ENCODE measurements at regions not wholly inside any gene's neighbourhood (a gene's known extent, or its start where the extent isn't known, plus 50 kb on each side); places are given as distances from the start of the nearest gene placed in this dataset.

DNA sequence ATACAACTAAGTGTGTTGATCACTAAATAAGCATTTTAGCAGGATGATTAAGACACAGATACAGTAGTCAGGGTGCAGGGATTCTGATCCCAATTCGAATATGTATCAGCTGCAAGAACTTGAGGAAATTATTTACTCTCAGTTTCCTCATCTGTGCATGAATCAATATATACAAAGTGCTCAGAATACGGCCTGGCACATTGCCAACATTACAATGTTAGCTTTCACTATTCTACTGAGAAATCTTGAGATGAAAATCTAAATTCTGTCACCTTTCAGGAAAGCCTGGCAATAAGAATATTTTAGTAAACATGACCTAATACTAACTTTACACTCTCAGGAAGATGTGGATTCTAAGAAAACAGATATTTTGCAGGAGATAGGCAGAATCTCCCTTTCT lies 1001.6 kb upstream of the IGFBP7 start:
- Histone ChIP-seq H3K27me3 (no peaks in the 10 kb centered on the region), H3K36me3 (no peaks in the 10 kb centered on the region), H3K4me3 (no peak overlapping the region), H3K4me1 (no peaks in the 10 kb centered on the region), H3K27ac (no peak overlapping the region), H3K9me3 (replicated peaks) (no peaks in the 10 kb centered on the region)
- DNase-seq: no peak

DNA sequence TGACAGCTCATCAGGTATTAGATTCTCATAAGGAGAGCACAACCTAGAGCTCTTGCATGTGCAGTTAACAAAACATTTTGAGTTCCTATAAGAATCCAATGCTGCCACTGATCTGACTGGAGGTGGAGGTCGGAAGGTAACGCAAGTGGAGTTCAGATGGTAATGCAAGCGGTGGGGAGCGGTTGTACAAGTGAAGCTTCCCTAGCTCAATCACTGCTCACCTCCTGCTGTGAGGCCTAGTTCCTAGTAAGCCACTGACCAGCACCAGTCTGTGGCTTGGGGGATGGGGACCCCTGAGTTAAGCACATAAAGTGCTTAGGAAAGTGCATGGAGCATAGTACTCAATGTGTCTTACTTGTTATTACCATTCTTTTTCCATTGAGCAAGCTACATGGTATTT lies 983.2 kb upstream of the IGFBP7 start:
- no peaks in the 10 kb centered on the region for H3K9me3 ChIP-seq (replicated peaks)
- H3K36me3 ChIP-seq: no peaks in the 10 kb centered on the region

DNA sequence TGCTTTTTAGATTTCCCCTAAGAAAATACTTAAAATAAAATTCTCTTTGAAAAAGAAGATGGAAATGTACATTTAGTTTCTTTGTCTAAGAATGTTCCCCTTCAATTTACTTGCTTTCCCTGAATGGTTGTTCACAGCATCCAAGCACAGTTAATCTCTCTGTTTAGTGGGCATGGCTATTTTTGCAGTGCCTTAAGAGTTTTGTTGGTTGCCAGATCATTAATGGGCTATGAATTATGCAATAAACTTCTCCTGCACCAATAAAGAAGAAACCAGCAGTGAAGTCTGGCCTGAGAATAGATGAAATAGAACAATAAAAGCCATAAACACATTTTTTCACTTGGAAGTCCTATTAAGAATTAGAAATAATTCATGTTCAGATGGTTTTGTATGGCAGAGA lies 980.4 kb upstream of the IGFBP7 start:
- H3K27me3 ChIP-seq: peaks cover 2% of the 10 kb centered on the region; the same call in 1 of the 2 replicates
- H3K27ac ChIP-seq: no peak overlapping the region
- H3K36me3 ChIP-seq: no peaks in the 10 kb centered on the region
- H3K9me3 ChIP-seq (replicated peaks): no peaks in the 10 kb centered on the region
- no peak for DNase-seq
- H3K4me3 ChIP-seq: no peak overlapping the region
- H3K4me1 ChIP-seq: no peaks in the 10 kb centered on the region

More for the DNA sequence above, 983.2 kb upstream of the IGFBP7 start:
- no peak for DNase-seq
- peaks cover 2% of the 10 kb centered on the region; the same call in 1 of the 2 replicates for H3K27me3 ChIP-seq
- H3K4me1 ChIP-seq: no peaks in the 10 kb centered on the region
- H3K27ac ChIP-seq: no peak overlapping the region
- no peak overlapping the region for H3K4me3 ChIP-seq

DNA sequence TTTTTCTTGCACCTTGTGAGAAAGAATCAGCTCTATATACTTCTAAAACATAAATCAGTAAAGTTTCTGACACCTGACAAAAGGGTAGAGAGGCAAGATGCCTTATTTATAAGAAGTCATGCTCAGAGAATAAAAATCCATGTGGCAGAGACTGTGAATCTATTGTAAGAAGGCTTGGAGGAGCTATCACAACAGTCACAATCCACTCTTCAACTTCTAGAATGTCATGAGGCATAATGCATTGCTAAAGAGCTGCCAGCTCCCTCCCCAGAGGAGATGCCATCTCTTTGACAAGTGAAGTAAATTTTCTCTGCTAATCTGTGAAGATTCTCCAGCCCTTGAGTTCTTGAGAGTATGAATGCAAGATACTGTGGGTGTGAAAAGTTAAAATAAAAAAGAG lies 971.2 kb upstream of the IGFBP7 start:
- H3K4me3 ChIP-seq: no peak overlapping the region
- no peak for DNase-seq
- no peaks in the 10 kb centered on the region for H3K36me3 ChIP-seq
- H3K4me1 ChIP-seq: no peaks in the 10 kb centered on the region
- H3K27me3 ChIP-seq: no peaks in the 10 kb centered on the region
- no peak overlapping the region for H3K27ac ChIP-seq
- no peaks in the 10 kb centered on the region for H3K9me3 ChIP-seq (replicated peaks)

DNA sequence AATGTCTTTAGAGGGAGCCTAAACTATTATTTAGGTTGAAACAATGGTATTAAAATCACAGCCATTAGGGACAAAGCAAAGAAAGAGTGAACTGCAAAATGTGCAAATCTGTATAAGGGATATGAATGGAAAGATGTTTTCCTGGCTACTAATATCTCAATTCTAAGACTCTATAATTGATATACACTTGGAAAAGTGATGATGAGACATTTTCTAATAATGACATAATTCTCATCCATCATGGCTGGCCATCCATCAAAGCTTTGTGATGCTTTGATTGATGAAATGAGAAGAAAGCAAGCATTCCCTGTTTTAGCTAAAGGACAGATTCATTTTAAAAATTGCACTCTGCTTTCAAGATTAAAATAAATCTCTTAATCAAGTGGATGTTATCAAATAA lies 965.5 kb upstream of the IGFBP7 start:
- no peak overlapping the region for H3K27ac ChIP-seq
- no peak overlapping the region for H3K4me3 ChIP-seq
- no peak for DNase-seq
- H3K9me3 ChIP-seq (replicated peaks): no peaks in the 10 kb centered on the region; the same call in 1 of the 2 replicates
- no peaks in the 10 kb centered on the region for H3K27me3 ChIP-seq
- H3K36me3 ChIP-seq: no peaks in the 10 kb centered on the region
- peaks cover 3% of the 10 kb centered on the region; the same call in 1 of the 2 replicates for H3K4me1 ChIP-seq

DNA sequence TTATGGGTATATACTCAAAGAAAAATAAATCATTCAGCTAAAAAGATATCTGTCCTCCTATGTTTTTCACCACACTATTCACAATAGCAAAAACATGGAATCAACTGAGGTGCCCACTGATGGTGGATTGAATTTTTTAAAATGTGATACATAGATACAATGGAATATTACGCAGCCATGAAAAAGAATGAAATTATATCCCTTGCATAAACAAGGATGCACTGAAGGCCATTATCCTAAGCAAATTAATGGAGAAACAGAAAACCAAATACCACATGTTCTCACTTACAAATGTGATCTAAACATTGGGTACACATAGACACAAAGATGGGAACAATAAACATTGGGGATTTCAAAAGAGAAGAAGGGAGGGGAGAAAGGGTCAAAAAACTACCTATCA lies 964.2 kb upstream of the IGFBP7 start:
- H3K36me3 ChIP-seq: no peaks in the 10 kb centered on the region
- no peak for DNase-seq
- H3K27me3 ChIP-seq: no peaks in the 10 kb centered on the region
- H3K27ac ChIP-seq: no peak overlapping the region
- peaks cover 3% of the 10 kb centered on the region; the same call in 1 of the 2 replicates for H3K4me1 ChIP-seq
- no peak overlapping the region for H3K4me3 ChIP-seq
- no peaks in the 10 kb centered on the region; the same call in 1 of the 2 replicates for H3K9me3 ChIP-seq (replicated peaks)

DNA sequence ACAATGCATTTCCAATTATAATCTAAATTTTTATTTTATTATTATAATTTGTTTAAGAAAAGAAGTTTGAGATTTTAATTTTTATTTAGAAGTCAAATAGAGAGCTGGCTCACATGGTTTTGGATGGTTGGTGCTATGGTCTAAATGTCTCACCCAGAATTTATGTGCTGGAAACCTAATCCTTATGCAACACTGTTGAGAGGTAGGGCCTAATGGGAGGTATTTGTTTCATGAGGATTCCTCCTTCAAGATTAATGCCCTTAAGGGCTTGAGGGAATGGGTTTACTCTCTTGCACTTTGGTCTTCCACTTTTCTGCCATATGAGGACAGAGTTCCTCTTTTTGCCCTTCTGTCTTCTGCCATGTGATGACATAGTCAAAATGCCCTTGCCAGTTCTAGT lies 960.5 kb upstream of the IGFBP7 start:
- H3K4me3 ChIP-seq: no peak overlapping the region
- no peak for DNase-seq
- no peak overlapping the region for H3K27ac ChIP-seq
- no peaks in the 10 kb centered on the region; the same call in 1 of the 2 replicates for H3K9me3 ChIP-seq (replicated peaks)
- no peaks in the 10 kb centered on the region for H3K36me3 ChIP-seq
- H3K27me3 ChIP-seq: no peaks in the 10 kb centered on the region
- peaks cover 3% of the 10 kb centered on the region; the same call in 1 of the 2 replicates for H3K4me1 ChIP-seq

DNA sequence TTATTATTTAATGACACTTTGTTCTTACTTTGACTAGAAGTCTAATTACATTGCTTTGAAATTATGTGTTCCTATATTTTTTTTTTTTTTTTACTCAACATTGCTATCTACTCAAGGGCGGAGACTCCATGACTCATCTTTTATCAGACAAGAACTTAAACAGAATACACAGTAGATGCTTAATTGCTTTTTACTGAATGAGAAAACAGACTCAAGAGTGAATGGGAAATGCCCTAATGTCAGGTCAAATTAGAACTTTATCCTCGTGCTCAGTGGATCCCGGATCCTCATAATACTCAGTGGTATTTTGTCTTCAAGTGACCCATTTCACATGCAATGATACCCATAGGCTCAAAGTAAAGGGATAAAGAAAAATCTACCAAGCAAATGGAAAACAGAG lies 954.5 kb upstream of the IGFBP7 start:
- no peaks in the 10 kb centered on the region for H3K27me3 ChIP-seq
- no peaks in the 10 kb centered on the region for H3K36me3 ChIP-seq
- no peaks in the 10 kb centered on the region for H3K9me3 ChIP-seq (replicated peaks)
- no peak overlapping the region for H3K27ac ChIP-seq
- DNase-seq: no peak
- peaks cover 15% of the 10 kb centered on the region for H3K4me1 ChIP-seq
- no peak overlapping the region for H3K4me3 ChIP-seq

DNA sequence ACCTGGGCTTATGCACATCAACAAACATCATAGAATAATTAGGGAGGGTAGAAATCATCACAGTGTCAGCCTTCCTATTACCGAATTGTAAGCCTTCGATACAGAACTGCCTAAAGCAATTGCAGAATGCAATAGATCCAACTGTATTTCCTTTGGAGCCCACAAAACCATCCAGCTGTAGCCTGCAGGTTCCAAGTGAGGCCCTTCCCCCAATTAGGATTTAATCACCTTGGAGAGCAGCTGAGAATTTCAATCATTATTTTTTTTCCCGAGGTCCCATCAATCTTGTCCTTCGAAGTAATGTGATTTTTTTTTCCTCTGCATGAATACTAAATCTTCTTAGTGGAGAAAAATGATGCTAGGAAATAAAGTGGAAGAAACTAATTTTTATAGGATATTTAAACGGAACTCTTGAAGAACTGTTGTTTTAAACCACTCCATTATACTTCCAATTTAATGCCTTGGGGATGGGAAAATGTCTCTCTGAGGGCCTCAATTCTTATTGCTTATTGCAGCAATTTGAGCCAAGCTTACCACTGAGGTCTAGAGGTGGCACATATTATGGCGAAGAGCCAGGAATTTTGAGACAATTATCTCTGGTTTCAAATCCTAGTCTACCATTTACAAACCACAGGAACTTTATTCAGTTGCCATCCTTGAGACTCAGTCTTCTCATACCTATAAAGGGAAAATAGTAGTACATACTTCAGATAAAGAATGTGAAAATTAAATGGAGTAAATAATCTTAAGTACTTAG lies 953.4 kb upstream of the IGFBP7 start:
- peak; percentile 58 to 85 for DNase-seq
- Histone ChIP-seq H3K4me3 (0 out of 2 replicates have a peak overlapping the region, but pooled peaks have one; percentile 0), H3K4me1 (peaks cover 15% of the 10 kb centered on the region), H3K36me3 (no peaks in the 10 kb centered on the region), H3K27ac (peak overlapping the region; percentile 39), H3K9me3 (replicated peaks) (no peaks in the 10 kb centered on the region), H3K27me3 (no peaks in the 10 kb centered on the region)

DNA sequence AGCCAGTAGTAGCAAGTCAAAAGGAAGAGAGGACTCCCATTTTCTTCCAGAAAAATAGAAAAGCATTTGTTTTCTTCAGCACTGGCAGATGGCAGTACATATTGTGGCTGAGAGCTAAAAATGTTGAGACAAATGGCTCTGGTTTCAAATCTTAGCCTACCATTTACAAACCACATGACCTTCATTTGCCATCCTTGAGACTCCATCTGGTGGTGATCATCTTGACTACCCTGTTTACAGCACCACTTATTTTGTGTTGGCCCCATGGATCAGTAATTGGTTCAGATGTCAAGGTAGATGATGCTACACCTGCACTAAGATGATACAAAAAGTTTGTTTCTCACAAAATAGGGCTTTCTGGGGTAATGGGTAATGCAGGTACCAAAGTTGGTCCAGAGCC lies 951.8 kb upstream of the IGFBP7 start:
- DNase-seq: no peak
- no peaks in the 10 kb centered on the region for H3K27me3 ChIP-seq
- H3K36me3 ChIP-seq: no peaks in the 10 kb centered on the region
- no peak overlapping the region for H3K4me3 ChIP-seq
- peaks cover 15% of the 10 kb centered on the region for H3K4me1 ChIP-seq
- no peak overlapping the region for H3K27ac ChIP-seq
- no peaks in the 10 kb centered on the region for H3K9me3 ChIP-seq (replicated peaks)

DNA sequence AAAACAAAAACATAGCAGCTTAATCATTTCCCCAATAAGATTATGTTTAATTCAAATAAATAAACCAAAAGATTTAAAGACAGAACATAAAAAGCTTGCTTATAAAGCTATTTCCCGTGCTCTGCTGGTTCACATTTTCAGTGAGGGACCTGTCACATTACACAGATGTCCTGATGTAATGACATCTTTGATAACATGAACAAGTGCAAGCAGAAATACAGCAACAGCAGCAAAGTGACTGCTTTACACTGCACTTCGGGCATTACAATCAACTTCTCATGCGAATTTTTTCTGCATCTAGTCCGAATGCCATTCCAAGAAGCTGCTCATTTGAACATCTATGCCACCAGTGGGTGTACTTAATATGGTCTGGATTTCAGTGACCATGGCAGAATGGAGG lies 940.3 kb upstream of the IGFBP7 start:
- no peaks in the 10 kb centered on the region for H3K9me3 ChIP-seq (replicated peaks)
- H3K27me3 ChIP-seq: no peaks in the 10 kb centered on the region
- no peaks in the 10 kb centered on the region for H3K36me3 ChIP-seq
- no peak overlapping the region for H3K4me3 ChIP-seq
- H3K4me1 ChIP-seq: no peaks in the 10 kb centered on the region
- H3K27ac ChIP-seq: no peak overlapping the region
- no peak for DNase-seq

DNA sequence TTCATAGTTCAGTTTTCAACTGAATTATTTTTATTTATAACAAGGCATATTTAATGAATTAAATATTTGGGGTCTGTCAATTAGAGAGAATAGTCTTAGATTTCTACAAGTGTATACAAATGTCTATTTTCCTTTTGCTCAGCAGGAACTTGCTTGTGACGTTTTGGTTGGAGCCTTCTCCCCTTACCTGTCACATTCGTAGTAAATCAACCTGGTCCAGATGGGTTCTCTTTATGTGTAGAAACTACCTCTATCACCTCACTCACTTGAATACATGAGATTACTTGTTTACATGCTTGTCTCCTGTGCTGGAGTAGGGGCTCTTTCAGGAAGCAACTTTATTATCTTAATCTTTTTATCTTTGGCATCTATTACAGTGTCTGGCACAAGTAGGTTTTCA lies 938.3 kb upstream of the IGFBP7 start:
- no peaks in the 10 kb centered on the region for H3K9me3 ChIP-seq (replicated peaks)
- no peak for DNase-seq
- no peaks in the 10 kb centered on the region for H3K4me1 ChIP-seq
- no peak overlapping the region for H3K27ac ChIP-seq
- no peaks in the 10 kb centered on the region for H3K27me3 ChIP-seq
- H3K36me3 ChIP-seq: no peaks in the 10 kb centered on the region
- H3K4me3 ChIP-seq: no peak overlapping the region

DNA sequence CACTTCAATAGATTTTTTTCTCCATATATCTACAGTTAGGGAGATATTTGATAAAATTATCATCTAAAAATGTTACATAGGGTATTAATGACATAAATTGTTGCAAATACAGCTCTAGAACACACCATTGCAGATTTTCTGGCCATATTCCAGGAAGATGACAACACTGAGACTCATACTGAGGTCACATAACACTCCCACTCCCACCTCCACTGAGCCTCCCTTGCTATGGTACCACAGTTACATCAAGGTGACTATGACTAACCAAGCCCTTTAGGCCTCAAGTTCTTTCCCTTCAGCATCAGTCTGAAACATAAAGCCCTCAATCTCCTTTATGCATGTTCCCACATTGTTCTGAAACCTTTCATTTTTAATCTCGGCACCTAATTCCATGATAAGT lies 932.0 kb upstream of the IGFBP7 start:
- H3K27me3 ChIP-seq: no peaks in the 10 kb centered on the region
- H3K27ac ChIP-seq: no peak overlapping the region
- no peak overlapping the region for H3K4me3 ChIP-seq
- no peaks in the 10 kb centered on the region for H3K9me3 ChIP-seq (replicated peaks)
- H3K4me1 ChIP-seq: no peaks in the 10 kb centered on the region
- H3K36me3 ChIP-seq: no peaks in the 10 kb centered on the region
- no peak for DNase-seq

DNA sequence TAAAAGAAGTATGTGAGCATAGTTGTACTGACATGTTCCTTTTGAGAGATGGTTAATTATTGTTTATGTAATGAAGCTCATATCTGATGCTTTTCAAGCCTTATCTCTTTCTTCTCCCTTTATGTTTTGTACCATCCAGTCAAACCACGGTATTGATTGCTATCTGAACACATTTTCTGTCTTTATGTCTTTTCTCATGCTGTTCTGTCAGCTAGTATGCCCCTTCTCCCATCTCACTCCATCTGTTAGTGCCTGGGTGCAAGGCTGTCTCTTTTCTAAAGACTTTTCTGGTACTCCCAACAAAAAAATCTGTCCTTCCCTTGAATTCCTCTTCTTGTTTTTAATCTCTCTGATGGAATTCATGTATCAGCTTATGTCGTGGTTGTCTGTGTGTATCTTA lies 883.8 kb upstream of the IGFBP7 start:
- no peak for DNase-seq
- Histone ChIP-seq H3K36me3 (no peaks in the 10 kb centered on the region; the same call in 1 of the 2 replicates), H3K9me3 (replicated peaks) (no peaks in the 10 kb centered on the region), H3K4me3 (no peak overlapping the region), H3K27me3 (no peaks in the 10 kb centered on the region), H3K4me1 (no peaks in the 10 kb centered on the region), H3K27ac (no peak overlapping the region)

DNA sequence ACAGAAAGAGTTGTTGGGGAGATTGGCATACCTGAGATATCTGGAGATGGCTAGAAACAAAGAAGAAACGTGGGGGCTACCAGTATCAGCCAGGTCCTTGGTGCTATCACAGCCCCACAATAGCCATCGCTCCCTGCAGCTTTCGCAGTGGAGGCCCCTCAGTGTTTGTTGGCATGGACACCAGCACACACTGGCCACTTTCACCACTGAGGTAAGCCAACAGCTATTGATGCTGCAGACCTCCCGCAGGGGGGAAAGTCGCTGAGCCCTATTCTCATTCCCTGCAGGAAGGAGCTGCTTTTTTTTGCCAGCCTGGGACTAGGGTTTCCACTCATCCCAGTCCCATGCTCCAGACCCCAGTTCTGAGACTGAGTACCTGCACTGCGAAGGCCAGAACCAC lies 879.2 kb upstream of the IGFBP7 start:
- no peak for DNase-seq
- no peaks in the 10 kb centered on the region; the same call in 1 of the 2 replicates for H3K36me3 ChIP-seq
- no peak overlapping the region for H3K27ac ChIP-seq
- no peaks in the 10 kb centered on the region for H3K9me3 ChIP-seq (replicated peaks)
- no peak overlapping the region for H3K4me3 ChIP-seq
- no peaks in the 10 kb centered on the region for H3K4me1 ChIP-seq
- no peaks in the 10 kb centered on the region for H3K27me3 ChIP-seq

DNA sequence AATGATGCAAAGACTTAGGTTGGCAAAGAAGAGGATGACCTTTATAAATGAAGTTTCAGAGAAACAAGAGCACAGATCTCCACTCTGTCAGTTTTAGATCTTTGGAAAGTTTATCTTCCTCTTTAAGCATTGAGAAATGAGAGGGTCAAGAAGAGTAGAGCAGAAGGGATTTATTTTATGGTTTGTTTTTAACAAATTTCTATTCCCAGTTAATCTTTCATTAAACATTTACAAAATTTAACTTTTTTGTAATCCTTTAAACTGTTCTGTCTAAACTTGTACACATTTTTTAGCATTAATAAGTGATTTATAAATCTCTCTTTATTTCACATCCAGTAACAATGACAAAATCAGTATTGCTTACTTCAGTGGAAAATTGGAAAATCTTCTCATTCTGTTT lies 875.0 kb upstream of the IGFBP7 start:
- Histone ChIP-seq H3K27ac (no peak overlapping the region), H3K36me3 (no peaks in the 10 kb centered on the region; the same call in 1 of the 2 replicates), H3K27me3 (no peaks in the 10 kb centered on the region), H3K9me3 (replicated peaks) (no peaks in the 10 kb centered on the region), H3K4me3 (no peak overlapping the region), H3K4me1 (no peaks in the 10 kb centered on the region)
- DNase-seq: no peak
